A673 (cell line): ENCODE measurements at regions not wholly inside any gene's neighbourhood (a gene's known extent, or its start where the extent isn't known, plus 50 kb on each side); places are given as distances from the start of the nearest gene placed in this dataset.

Experiments
- CTCF ChIP-seq: fragments of 300-800, 200-600 bp; sonication (generic); conservative IDR thresholded peaks from 2 replicates; pipeline ENCODE4 v1.5.1; 2017; ENCODE audit warnings: low read depth, mild to moderate bottlenecking, antibody characterized with exemption, low read length, moderate library complexity, mixed read lengths
- EZH2 ChIP-seq: fragments of 200-600 bp; sonication (generic); IDR thresholded peaks from 2 replicates; pipeline ENCODE4 v1.6.1; 2017; ENCODE audit warnings: borderline replicate concordance, low read depth, mild to moderate bottlenecking, mixed read lengths, antibody characterized with exemption, low read length; ENCODE audit not compliant: poor library complexity, severe bottlenecking

- TF ChIP-seq CTCF: no peak
- no peak for TF ChIP-seq EZH2
Observed at GRCh38 chr22:49620666-49621065, 207.0 kb downstream of the BRD1 start.
